ENCODE measurements at regions not wholly inside any gene's neighbourhood (a gene's known extent, or its start where the extent isn't known, plus 50 kb on each side); places are given as distances from the start of the nearest gene placed in this dataset.

DNA sequence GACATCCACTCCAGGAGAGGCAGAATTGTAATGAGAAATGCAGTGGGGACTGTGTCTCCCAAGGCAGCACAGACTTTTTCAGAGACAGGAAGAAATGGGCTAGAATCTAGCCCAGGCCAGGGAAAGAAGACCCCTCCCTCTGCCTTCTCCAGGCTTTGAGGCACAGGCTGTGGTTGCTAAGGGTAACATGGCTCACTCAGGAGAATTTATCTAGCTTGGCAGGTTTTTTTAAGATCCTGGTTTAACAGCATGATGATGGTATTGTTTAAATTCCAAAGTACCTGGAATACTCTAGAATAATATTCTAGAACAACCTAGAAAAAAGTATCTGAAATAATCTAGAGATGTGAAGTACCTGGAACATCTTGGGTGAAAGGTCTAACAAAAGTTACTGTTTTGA lies 125.6 kb downstream of the URB2 start:
- no peak overlapping the region for H3K4me3 ChIP-seq
- intact Hi-C loops (cut with DNase I) = no loop called here
- no peak for DNase-seq

DNA sequence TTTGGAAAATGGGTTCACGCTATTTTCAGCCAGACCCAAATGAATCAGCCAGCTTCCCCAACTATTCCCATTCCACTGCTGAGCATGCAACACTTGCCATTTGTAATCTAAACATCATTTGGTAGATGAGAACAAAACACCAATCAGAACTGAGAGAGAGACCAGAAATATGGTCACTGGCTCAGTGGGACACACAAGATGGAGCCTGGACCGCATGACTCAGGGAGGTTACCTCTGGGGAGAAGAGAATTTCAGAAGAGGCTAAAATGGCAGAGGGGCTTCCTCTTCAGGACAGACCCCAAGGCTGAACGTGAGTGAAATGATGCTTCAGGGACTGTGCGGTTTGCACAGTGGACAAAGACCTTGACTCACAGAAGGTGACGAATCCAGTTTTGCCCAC lies 126.6 kb downstream of the URB2 start:
- no peak for DNase-seq
- Histone ChIP-seq H3K27me3 (no peaks in the 10 kb centered on the region), H3K4me3 (no peak overlapping the region), H3K4me1 (replicated peaks in 1 of 2) (no peaks in the 10 kb centered on the region), H3K9me3 (replicated peaks in 1 of 3) (no peaks in the 10 kb centered on the region), H3K27ac (no peak overlapping the region), H3K36me3 (replicated peaks in 1 of 2) (no peaks in the 10 kb centered on the region)
- WGBS, 4 donors = 86 to 100% (median 96%) methylated on average over 5 of the region's 5 CpGs
- TF ChIP-seq POLR2A (IDR thresholded peaks at IDR 0.05) = no peak
- TF ChIP-seq, protein P1, sequence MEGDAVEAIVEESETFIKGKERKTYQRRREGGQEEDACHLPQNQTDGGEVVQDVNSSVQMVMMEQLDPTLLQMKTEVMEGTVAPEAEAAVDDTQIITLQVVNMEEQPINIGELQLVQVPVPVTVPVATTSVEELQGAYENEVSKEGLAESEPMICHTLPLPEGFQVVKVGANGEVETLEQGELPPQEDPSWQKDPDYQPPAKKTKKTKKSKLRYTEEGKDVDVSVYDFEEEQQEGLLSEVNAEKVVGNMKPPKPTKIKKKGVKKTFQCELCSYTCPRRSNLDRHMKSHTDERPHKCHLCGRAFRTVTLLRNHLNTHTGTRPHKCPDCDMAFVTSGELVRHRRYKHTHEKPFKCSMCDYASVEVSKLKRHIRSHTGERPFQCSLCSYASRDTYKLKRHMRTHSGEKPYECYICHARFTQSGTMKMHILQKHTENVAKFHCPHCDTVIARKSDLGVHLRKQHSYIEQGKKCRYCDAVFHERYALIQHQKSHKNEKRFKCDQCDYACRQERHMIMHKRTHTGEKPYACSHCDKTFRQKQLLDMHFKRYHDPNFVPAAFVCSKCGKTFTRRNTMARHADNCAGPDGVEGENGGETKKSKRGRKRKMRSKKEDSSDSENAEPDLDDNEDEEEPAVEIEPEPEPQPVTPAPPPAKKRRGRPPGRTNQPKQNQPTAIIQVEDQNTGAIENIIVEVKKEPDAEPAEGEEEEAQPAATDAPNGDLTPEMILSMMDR (IDR thresholded peaks at IDR 0.05) = no peak
- intact Hi-C loops (cut with DNase I) = no loop called here

More for the DNA sequence above, 125.6 kb downstream of the URB2 start:
- no peak overlapping the region for H3K27ac ChIP-seq
- no peaks in the 10 kb centered on the region for H3K9me3 ChIP-seq (replicated peaks in 1 of 3)
- TF ChIP-seq, protein P1 (IDR thresholded peaks at IDR 0.05) = no peak
- no peak for TF ChIP-seq POLR2A (IDR thresholded peaks at IDR 0.05)
- no peaks in the 10 kb centered on the region for H3K4me1 ChIP-seq (replicated peaks in 1 of 2)
- H3K36me3 ChIP-seq (replicated peaks in 1 of 2) = no peaks in the 10 kb centered on the region
- no peaks in the 10 kb centered on the region for H3K27me3 ChIP-seq

DNA sequence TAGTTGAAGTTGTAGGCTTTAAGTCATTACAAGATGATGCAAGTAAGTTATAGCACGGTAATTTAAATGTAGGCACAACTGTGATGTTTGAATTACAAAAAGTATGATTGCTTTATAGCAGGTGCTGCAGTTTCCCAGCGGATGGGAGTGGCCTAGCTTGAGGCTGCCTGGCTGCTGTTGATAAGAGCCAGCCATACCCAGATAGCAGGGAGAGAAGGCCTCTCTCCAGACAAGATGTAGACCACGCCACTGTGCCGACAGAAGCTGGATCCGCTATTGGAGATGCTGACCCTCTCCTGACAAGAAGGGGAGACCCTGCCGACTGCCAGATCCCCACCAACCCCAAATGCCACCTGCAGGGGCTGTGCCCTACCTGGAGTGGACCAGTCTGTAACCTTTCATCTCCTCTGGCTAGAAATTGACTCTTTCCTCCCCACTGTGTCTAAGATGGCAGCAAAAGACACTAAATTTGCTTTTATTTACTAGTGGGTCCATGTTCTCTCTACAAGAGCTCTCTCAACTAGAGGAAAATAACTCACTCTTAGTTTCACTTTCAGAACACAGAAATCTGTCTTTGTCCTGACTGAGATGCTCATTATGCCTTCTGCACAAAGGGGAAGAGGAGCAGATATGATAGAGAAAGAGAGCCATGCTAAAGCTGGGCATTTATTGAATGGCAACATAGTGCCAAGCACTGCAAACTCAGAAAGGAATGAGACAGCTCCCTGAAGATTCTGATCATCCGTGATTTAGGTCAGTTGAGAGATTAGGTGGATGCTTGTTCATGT lies 127.9 kb downstream of the URB2 start:
- H3K27ac ChIP-seq = no peak overlapping the region
- no peak for DNase-seq
- no peaks in the 10 kb centered on the region for H3K36me3 ChIP-seq (replicated peaks in 1 of 2)
- no peaks in the 10 kb centered on the region for H3K9me3 ChIP-seq (replicated peaks in 1 of 3)
- no peak overlapping the region for H3K4me3 ChIP-seq
- WGBS, 4 donors = 72 to 78% (median 74%) methylated on average over 6 to 7 of the region's 7 CpGs
- no peaks in the 10 kb centered on the region for H3K27me3 ChIP-seq
- no peak for TF ChIP-seq POLR2A (IDR thresholded peaks at IDR 0.05)
- TF ChIP-seq, protein P1 (IDR thresholded peaks at IDR 0.05) = no peak
- intact Hi-C loops (cut with DNase I) = no loop called here
- no peaks in the 10 kb centered on the region for H3K4me1 ChIP-seq (replicated peaks in 1 of 2)

DNA sequence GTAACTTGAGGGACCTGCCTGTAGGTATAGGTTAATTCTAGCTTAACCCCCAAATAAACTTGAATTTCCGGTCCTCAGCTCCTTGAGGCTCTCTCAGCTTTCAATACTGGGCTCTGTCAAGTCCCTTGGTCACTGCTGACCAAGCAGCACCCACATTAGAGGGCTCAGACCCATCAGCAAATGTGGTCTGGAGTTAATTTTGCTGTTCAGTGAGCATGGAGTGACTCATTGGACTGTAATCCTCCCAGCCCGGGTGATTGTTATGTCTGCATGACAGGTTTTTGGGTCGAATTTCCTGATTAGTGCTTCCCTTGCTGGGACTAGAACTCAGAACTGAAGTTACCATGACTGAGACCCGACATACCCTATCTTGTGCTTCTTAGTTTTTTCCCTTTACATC lies 130.6 kb downstream of the URB2 start:
- no peak for DNase-seq
- Histone ChIP-seq H3K36me3 (replicated peaks in 1 of 2) (no peaks in the 10 kb centered on the region), H3K9me3 (replicated peaks in 1 of 3) (no peaks in the 10 kb centered on the region), H3K4me1 (replicated peaks in 1 of 2) (no peaks in the 10 kb centered on the region), H3K27ac (no peak overlapping the region), H3K27me3 (no peaks in the 10 kb centered on the region), H3K4me3 (no peak overlapping the region)
- 69 to 82% (median 71%) methylated on average over 4 of the region's 4 CpGs for WGBS, 4 donors
- intact Hi-C loops (cut with DNase I) = no loop called here
- no peak for TF ChIP-seq POLR2A (IDR thresholded peaks at IDR 0.05)
- TF ChIP-seq, protein P1 (IDR thresholded peaks at IDR 0.05) = no peak
